Stimulated activated naive CD8-positive, alpha-beta T cell treated with anti-CD3 and anti-CD28 coated beads, Interleukin-15, Interleukin-2, amounts not matched to agents 100 U/mL and 50 U/mL, for 24 hours (primary cell): ENCODE measurements at regions not wholly inside any gene's neighbourhood (a gene's known extent, or its start where the extent isn't known, plus 50 kb on each side); places are given as distances from the start of the nearest gene placed in this dataset.
"Not testable (repeated sequence)": the region's sequence is repeated elsewhere in the genome, so short reads cannot be mapped to it uniquely, and the experiment has no call there.

Experiments used
- ATAC-seq: fragments of 150-1000 bp; cut with Tn5 transposase; one replicate; pipeline ENCODE4 v1.10.0; 2021
- DNase-seq: peaks from one replicate; pipeline ENCODE4 v3.0.0; 2021

DNA sequence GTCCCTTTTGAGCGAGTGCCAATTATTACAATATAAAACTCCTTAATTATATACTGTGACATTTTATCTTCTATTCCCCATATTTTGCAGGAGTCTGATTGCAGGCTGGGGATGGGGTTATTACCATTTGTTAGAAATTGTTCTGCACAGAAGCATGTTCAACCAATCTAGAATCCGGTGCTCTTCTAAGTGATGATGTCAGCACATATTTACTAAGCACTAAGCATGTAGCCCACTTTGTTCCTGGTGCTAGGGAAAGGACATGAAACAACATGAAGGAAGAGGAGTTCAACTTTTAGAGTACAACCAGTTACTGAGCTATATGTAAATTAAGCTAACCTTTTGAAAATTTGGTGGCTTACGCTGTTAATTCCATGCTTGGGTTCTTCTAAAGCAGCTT is 52.8 kb upstream of the IL1RAPL2 start:
- DNase-seq: no peak
- ATAC-seq: no peak

DNA sequence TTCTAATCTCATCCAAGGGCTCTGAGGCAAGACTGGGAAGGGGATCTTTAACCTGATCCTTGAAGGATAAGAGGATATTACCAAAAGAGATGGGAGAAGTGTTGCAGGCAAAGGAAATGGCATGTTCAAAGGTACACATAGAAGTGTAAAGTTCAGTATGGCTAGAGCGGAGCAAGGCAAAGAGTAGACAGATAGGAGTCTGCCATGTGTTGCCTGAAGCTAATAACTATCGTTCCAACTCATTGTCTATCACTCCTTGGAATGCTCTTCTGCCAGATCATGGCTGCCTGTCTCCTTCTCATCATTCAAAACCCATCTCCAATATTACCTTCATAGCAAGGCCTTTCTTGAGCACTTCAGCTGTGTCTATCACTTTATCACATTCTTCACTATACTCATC is 55.2 kb upstream of the IL1RAPL2 start:
- DNase-seq (no peak), ATAC-seq (no peak)

DNA sequence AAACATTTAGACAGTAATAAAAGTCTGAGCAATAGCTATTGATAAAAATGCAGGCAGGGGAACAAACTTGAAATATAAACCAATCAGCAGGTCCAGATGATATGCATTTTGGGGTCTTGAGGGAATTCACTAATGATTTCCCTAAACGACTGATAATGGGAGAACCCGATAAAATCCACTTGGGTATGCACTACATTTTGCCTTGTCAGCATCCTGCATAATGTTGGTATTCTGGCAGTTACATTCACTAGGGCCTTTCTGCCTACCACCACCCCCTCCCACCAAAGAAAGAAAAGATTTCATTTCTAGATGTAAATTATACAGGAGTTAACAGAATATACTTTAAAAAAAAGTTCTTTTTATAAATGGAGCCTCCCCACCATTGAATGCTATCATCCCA is 63.5 kb upstream of the IL1RAPL2 start:
- ATAC-seq: no peak

DNA sequence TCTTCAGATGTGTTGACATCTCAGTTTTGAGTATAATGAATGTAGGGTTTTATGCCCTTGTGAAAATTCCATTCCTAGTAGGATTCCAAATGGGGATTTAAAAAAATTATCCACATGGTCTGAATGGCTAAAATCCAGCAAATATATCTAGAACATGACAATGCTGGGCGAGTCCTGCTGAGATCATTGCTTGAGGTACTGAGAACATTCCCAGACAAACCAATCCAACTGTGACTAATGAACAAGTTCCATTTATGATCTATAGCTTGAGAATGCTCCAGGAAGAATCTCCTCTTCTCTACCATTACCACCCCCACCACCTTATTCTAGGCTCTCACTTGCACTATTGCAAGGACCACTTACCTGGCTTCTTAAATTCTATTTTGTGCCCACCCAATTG is 77.2 kb upstream of the IL1RAPL2 start:
- DNase-seq (no peak), ATAC-seq (no peak)

More for the DNA sequence above, 63.5 kb upstream of the IL1RAPL2 start:
- no peak for DNase-seq

DNA sequence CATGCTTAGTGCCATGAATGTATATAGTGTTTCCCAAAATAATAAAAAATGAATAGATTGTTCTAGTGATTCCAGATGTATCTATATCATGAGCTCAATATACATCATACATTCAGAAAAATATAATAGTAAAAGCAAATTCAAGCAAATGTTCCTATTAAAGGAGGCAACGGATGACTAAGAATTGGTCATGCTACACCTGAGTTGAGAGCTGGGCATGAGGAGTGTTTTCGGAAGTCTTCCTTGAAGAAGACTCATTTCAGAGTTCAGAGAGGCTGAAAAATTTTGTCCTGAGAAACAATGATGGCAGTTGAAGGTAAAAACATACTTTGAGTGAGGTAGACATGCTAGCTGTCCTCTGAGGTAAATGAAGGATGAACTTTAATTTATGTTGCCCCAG is 79.3 kb upstream of the IL1RAPL2 start:
- no peak for ATAC-seq
- DNase-seq: no peak

DNA sequence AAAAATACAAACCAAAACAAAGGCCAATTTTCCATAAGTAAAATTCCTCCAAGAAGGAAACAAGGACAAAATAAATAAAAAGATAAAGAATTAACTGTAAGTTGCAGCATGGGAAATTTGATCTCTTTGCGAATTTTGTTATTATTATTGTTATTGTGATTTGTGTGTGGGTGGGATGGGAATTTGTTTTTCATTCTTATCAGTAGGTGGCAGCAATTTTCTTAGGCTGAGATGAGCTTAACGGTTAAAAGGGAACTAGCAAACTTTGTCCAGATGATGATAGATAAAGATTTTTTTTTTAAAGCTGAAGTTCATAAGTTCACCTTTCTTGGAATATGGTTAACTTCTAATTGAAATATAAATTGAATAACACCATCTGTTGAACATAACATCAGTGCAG is 83.2 kb upstream of the IL1RAPL2 start:
- DNase-seq (no peak), ATAC-seq (no peak)

DNA sequence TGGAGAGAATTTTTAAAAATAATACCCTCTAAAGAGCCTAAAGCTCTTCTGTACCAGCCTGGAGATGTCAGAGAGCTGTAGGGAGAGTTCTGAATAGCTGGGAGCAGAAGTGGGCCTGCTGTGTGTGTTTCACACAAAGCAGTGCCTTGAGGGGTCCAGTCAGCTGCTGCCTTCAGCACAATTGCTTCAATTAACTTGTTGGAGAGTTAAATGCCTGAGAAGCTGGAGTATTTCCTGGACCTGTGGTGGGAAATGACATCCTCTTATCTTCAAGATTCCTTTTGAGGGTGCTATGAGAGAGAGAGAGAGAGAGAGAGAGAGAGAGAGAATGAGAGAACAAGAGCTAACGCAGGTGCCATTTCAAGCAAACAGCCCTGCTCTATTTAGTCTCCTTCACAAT is 96.2 kb upstream of the IL1RAPL2 start:
- ATAC-seq (no peak), DNase-seq (no peak)

DNA sequence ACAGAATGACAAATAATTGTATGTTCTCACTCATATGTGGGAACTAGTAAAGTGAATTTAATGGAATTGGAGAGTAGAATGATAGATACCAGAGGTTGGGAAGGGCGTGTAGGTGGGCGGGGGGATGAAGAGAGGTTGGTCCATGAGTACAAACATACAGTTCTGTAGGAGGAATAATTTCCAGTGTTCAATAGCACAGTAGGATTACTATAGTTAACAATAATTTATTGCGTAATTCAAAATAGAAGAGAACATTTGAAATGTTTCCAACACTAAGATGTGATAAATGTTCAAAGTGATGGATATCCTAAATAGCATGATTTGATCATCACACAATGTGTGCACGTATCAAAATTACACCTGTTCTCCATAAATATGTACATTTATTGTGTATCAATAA is 106.2 kb upstream of the IL1RAPL2 start:
- no peak for ATAC-seq

DNA sequence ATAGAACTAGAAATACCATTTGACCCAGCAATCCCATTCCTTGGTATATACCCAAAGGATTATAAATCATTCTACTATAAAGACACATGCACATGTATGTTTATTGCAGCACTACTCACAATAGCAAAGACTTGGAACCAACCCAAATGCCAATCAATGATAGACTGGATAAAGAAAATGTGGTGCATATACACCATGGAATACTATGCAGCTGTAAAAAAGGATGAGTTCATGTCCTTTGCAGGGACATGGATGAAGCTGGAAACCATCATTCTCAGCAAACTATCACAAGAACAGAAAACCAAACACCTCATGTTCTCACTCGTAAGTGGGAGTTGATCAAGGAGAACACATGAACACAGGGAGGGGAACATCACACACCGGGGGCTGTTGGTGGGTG is 108.9 kb upstream of the IL1RAPL2 start:
- not testable (repeated sequence) for ATAC-seq, DNase-seq

More for the DNA sequence above, 106.2 kb upstream of the IL1RAPL2 start:
- DNase-seq: no peak

DNA sequence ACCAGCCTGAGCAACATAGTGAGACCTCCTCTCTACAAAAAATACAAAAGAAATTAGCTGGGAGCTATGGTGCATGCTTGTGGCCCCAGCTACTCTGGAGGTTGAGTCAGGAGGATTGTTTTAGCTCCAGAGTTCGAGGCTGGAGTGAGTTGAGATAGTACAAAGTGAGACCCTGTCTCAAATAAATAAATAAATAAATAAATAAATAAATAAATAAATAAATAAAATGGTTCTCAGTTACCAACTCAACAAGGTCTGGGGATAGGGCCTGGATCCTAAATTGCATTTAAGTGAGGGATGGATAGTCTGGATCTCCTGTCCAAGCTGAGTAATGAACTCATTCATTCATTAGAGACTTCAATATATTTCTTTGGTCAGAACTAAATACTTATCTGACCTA is 115.7 kb upstream of the IL1RAPL2 start:
- DNase-seq (no peak), ATAC-seq (no peak)

DNA sequence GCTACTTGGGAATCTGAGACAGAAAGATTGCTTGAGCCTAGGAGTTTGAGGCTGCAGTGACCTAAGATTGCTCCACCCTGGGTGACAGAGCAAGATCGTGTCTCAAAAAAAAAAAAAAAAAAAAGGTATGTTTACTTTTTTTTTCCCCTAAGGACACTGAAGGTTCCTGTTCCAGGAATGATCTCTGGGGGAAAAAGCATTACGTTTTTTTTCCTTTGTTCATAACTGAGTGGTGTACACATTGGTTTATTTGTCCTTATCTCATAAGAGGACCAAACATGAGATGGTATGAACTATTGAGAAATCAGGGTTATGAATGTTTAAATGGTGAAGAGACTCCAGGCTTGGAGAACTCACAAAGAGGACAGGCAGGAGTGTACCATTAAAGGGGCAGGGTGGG is 120.4 kb upstream of the IL1RAPL2 start:
- DNase-seq (no peak), ATAC-seq (no peak)

DNA sequence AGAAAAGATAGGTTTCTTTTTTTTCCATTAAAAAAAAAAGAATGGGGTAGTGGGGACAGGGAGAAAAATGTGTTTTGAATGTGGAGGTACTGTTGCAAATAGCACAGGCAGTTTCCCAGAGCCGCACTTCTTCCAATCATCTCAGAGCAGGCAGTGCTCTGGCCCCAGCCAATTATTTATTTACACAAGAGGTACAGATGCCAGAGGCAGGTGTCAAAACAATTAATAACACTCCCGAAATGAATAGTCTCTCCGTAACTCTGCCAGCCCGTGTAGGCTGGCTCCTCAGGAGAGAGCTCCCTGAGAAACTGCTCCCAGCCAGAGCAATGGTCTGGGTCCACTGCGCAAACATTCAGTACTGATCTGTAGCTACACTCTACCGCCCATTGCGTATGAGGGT is 130.8 kb upstream of the IL1RAPL2 start:
- ATAC-seq: no peak

DNA sequence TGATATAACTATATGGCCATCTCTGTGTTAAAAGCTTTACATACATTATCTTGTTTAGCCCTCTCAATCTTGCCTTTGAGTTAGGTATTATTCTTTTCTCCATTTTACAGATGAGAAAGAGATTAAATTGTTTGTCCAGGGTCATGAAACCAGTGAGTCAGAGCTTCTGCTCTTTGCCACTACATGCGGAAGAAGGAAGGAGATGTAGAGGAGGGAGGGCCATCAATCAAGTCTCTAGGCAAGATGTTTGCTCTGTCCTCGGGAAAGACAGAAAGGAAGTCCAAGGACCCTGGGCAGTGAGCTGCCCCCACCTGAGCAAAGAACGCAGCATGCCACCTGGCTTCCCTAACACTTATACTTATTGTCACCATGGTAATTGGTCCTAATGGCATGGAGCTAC is 133.7 kb upstream of the IL1RAPL2 start:
- no peak for DNase-seq
- no peak for ATAC-seq

More for the DNA sequence above, 130.8 kb upstream of the IL1RAPL2 start:
- DNase-seq: no peak

DNA sequence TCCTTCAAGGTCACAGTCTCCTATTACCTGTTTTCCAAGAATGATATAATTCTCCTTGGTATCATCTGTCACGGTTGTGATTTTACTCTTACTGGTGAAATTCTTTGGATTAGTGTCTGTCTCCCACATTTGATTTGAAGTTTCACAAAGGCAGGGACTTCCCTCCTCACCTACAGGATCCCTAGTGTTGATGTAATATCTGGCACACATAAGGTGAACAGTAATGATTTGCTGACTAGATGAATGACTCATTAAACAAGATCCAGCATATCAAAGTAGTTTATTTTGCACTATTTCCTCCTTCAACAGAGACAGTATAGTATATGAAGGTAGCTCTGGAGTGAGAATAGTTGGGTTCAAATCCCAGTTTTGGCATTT is 135.3 kb upstream of the IL1RAPL2 start:
- ATAC-seq: no peak
- DNase-seq: no peak

DNA sequence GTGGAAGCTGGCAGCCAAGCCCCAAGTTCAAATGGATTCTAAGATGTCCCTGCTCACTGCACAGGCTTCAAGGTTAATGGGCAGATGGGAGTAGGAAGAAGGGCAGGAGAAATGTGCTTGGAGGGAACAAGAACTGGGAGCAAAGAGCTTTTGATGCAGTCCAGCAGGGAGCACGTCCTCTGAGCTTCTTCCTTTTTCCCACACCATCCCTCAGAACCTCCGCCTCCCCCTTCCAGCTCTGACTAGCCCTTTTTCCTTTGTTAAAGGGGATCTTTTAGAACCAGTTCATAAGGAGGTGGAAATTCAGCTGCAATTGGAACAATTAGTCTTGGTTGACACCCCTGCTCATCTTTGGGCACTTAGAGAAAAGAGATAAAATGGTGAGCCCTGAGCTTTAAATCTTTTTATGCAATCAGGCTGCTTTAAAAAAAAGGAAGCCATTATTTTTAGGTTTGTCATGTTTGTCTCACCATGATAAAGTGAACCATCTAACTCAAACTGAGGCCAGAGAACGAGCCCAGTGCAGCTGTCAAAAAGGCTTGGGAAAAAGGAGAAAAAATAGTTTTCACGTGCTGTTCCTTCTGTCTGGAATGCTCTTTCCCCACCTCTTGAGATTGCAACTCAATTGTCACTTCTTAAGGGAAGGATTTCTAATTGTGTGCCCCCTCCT is 135.8 kb upstream of the IL1RAPL2 start:
- ATAC-seq (no peak), DNase-seq (no peak)

DNA sequence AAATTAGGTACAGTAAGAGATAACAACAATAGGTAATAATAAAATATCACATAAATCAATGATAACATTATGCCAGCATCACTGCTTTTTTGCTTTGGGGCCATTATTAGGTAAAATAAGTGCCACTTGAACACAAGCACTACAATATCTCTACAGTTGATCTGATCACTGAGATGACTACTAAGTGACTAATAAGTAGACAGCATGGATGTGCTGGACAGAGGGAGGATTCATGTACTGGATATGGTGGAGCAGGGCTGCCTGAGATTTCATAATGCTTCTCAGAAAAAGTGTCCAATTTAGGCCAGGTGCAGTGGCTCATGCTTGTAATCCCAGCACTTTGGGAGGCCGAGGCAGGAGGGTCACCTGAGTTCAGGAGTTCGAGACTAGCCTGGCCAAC is 137.8 kb upstream of the IL1RAPL2 start:
- DNase-seq (no peak), ATAC-seq (no peak)

DNA sequence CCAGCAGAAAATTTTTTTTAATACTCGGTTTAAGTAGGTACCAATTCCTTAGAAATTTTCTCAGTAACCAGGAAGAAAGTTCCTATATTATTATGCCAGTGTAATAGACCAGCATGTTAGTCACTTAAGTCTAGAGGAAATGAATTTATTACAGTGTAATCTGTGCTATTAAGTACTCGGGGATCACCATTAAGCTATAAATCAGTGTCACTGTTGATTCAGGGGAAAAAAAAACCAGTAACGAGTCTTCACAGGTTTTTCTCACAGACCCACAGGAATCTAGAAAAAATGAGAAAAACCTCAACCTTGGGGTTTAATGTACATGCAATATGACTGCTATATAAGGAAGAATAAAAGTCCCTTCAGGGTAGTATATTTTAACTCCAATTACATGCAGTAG is 138.3 kb upstream of the IL1RAPL2 start:
- ATAC-seq: no peak
- no peak for DNase-seq

DNA sequence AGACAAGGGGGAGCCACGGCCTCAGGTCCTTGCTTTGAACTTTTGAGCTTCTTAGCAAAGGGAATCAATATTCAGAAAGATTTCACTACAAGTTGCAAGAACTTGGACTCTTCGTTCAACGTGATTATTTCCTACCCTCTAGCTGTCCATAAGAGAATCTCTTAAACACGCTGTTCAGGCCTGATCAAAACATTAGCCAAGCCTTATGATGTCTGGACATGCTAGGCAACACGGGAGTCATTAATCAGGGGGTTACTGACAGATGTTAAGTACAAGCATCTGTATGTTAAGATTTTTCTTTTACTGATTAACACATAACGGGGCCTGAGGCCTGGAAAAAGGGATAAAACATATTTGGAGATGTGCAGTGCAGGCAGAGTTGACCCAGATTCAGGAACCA is 138.9 kb upstream of the IL1RAPL2 start:
- DNase-seq: no peak

DNA sequence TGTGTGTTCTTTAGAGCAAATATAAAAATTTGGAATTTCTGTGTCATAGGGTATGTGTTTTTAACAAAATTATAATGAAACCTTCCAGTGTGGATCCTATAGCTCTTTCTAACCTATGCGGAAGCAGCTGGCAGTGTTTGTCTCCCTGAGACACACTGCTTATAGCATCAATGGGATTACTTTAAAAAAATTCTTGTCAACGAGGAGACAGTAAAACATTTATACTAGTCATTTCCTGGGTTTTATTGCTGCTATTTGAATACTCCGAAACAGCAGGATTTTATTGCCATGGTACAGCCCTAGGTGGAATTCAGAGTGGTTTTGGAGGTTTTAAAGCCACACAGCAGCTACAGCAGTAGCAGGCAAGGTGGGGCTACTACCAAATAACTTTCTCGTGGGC is 145.1 kb upstream of the IL1RAPL2 start:
- DNase-seq (no peak), ATAC-seq (no peak)

More for the DNA sequence above, 138.9 kb upstream of the IL1RAPL2 start:
- ATAC-seq: no peak

DNA sequence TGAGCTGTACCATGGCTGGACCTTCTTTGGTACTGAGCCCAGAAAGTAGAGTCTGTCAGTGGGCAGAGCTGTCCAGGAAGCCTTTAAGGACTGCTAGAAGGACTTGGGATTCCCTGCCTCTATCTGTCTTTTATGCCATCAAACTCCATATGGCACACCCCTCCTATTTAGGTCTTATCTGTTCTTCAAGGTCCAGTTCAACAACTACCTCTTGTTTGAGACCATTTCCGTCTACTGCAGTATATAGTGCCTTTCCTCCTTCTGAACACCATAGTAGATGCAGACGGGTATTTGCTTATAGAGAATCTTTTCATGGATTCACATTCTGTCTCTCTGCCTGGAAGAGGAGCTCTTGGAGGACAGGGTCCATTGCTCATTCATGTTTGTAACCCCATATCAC is 146.1 kb upstream of the IL1RAPL2 start:
- ATAC-seq (no peak), DNase-seq (no peak)

DNA sequence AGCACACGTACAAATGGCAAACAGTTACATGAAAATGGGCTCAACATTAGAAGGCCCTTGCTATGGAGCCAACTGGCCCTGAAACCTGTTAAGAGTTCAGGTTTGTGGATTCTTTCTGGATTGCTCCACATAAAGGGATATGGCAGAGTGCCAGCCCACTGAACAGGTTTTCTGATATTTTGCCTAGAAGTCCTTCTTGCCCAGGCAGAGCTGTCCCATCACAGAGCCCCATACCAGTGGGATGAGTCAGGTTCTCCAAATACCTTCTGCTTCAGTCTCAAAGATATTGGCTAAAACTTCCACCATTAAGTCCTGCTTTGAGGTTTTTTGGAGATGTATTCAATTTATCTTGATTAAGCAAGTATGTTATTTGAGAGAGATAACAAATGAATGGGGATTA is 146.8 kb upstream of the IL1RAPL2 start:
- DNase-seq (no peak), ATAC-seq (no peak)

DNA sequence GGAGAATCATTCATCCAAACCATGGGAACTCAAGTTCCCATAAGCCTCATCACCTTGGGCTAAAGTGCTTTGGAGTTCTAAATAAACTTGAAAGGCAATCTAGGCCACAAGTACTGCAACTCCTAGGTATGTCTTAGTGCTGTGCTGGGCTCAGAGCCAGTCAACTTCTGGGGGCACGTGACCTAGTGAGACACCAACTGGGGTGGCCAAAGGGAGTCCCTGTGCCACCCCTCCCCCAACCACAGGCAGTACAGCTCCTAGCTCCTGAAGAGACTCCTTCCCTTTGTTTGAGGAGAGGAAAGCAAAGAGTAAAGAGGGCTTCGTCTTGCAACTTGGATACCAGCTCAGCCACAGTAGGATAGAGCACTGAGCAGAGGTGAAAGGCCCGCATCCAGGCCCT is 154.2 kb upstream of the IL1RAPL2 start:
- DNase-seq: no peak
- ATAC-seq: no peak

DNA sequence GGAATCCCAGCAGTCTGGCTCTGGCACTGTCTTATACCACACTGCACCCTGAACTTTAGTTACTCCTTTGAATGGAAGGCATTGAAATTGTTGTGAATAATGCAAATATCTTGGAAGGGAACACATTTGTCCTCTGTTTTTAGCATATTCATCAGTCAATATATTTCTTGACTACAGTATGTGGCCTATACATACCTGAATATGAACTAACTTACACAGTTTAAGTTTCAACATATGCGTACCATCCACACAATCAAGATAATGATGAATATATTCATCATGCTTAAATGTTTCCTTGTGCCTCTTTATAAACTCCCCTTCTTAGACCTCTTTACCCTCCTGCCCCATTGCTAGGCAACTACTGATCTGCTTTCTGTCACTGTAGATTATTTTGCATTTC is 145.7 kb upstream of the ESX1 start:
- ATAC-seq (no peak), DNase-seq (no peak)

DNA sequence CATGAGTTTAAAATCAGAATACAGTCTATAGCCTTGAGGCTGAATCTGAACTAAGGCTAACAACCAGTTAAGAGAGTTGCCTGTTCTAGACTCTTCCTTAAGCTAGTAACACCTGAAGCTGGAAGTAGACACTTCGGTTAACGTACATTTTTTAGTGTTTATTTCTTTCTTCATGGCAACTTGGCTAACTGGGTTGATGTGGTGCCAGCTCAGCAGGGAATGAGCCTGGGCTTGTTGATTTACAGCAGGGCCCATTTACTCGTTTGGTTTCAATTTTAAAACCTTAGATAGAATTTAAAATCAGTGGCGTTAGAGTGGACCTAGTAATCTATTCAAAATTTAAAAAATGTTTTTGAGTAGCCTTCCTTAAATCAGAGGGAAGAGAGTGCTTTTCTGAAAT is 137.6 kb upstream of the ESX1 start:
- ATAC-seq: no peak
- no peak for DNase-seq

DNA sequence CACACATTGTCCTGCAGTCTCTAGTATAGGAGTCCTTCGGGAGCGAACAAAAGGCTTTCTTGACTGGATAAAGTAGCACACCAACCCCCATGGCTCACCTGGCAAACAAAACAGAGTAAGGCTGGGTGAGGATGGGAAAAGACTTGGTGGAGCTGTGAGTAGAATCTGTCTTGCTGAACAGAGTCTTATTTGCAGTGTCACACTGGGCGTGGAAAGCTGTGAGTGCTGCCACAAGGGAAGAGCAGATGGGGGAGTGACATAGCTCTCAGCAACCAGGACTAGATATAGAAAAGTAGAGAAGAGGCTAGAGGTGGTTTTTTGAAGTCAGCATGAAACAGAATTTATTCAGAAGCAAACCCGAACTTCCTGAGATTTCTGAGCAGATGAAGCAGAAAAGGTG is 137.2 kb upstream of the ESX1 start:
- DNase-seq (no peak), ATAC-seq (no peak)
